Stimulated activated CD4-positive, alpha-beta T cell treated with anti-CD3 and anti-CD28 coated beads, Interleukin-15, amount 100 ng/mL, for 48 hours (primary cell): ENCODE measurements at regions not wholly inside any gene's neighbourhood (a gene's known extent, or its start where the extent isn't known, plus 50 kb on each side); places are given as distances from the start of the nearest gene placed in this dataset.

ENCODE experiments used
- DNase-seq, 2 donors: peaks; one replicate each; pipeline ENCODE4 v3.0.0-alpha.2; 2020; ENCODE audit warnings: low read depth in 2 of 2

DNA sequence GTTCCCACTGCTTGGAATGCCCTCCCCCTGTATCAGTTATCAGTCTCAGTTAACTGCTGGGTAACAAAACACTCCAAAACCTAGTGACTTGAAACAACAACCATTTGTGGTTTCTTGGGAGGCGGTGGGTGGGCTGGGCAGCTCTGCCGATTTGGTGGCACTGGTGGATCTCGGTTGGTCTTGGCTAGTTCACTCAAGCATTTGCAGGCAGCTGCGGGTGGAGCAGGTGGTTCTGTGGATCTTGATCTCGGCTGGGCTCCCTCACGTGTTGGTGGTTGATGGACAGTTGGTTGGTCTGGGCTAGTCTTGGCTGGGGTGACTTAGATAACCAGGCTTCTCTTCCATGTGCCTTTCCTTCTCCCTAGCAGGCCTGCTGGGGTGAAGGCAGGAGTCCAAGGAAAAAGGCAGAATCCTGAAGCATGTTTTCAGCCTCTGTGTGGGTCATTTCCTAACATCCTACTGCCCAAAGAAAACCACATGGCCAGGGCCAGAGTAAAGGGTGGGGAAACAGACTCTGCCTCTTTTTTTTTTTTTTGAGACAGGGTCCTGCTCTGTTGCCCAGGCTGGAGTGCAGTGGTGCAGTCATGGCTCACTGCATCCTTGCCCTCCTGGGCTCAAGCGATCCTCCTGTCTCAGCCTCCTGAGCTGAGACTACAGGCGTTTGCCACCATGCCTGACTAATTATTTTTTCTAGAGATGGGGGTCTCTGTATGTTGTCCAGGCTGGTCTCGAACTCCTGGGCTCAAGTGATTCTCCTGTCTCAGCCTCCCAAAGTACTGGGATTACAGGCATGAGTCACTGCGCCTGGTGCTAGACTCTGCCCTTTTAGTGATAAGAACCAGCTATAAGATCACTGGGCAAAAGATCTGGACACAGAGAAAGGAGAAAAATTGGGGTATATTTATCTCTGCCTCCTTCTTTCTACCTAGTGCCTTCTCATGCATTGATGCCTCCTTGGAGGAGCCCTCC lies 183.7 kb downstream of the RGS3 start:
- no peak for DNase-seq

- no peak for DNase-seq
Observed at GRCh38 chr9:113648048-113648447, 184.5 kb downstream of the RGS3 start.

DNA sequence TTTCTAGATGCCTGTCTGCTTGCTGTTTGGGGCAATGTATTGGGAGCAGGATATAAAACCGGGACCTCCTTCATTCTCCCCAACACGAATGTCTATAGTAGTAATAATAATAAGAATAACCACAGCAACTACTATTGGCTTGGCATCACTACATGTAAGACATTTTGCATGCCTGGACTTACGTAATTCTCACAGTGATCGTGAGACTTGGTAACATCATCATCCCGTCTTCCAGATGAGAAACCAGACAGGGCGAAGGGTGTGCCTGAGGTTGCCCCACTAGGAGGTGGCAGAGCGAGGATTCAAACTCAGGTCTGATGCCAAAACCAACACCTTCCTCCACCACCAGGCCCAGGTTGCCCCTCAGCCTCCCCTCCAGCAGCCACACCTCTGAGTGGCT lies 185.1 kb downstream of the RGS3 start:
- DNase-seq = no peak

- no peak for DNase-seq
Observed at GRCh38 chr9:113649054-113649453, 185.5 kb downstream of the RGS3 start.

DNA sequence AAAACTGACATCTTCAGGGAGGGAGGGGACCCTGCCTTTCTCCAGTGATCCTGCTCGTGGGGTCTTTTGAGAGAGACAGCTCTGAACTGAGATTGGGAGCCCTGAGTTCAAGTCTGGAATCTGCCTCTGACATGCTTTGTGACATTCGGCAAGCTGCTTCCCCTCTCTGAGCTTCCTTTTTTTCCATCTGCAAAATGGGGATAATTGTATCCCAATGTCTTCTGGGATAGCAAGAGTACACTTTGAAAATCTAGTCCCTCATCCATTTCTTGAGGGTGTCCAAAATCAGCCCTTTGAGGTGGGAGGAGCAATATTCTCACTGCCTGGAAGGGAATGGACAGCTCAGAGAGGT lies 186.3 kb downstream of the RGS3 start:
- no peak for DNase-seq

GRCh38 chr9:113650207-113651131 lies 186.9 kb downstream of the RGS3 start:
- DNase-seq = no peak

DNA sequence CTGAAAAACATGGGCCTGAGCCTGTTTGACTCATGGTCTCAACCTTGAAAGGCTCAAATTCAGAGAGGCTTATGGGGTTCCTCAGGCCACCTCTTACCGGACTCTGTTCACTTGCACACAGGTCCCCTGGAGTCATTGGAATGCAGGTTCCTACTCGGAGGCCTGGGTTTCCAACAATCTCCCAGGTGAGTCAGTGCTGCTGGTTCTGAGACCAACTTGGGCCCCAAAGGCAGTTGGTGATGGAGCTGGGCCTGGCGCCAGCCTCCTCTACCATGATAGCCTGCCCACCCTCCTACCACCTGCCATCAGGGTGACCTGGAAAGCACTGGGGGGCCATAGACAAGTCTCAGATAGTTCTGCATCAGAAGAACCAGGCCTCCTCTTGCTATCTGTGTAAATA lies 188.4 kb downstream of the RGS3 start:
- no peak for DNase-seq

DNA sequence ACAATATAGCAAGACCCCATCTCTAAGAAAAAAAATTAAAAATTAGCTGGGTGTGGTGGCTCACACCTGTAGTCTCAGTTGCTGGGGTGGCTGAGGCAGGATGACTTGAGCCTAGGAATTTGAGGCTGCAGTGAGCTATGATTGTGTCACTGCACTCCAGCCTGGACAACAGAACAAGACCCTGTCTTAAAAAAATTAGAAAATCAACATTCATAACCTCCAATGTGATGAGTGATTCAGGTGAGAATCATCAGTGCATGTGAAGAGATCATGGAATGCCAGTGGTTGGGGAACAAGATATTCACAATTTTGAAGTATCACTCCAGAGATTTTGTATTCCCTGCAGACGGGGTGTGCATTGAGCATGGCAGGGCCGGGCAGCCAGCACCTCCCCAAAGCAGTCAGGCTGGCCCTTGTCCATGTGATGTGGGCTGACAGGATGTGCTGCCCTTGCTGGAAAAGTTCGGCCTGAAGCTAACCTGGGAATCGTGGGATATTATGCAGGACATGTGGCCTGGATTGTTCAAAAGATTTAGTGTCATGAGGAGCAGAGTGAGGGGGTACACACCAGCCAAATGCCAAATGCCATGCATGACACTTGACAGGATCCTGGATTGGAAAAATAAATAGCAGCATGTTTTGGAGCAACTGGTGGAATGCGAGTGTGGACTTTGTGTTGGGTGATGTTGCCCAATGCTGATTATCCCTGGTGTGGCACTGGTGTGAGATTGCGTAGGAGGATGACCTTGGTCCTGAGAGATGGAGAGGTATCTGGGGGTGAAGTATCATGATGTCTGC lies 189.0 kb downstream of the RGS3 start:
- DNase-seq = no peak

DNA sequence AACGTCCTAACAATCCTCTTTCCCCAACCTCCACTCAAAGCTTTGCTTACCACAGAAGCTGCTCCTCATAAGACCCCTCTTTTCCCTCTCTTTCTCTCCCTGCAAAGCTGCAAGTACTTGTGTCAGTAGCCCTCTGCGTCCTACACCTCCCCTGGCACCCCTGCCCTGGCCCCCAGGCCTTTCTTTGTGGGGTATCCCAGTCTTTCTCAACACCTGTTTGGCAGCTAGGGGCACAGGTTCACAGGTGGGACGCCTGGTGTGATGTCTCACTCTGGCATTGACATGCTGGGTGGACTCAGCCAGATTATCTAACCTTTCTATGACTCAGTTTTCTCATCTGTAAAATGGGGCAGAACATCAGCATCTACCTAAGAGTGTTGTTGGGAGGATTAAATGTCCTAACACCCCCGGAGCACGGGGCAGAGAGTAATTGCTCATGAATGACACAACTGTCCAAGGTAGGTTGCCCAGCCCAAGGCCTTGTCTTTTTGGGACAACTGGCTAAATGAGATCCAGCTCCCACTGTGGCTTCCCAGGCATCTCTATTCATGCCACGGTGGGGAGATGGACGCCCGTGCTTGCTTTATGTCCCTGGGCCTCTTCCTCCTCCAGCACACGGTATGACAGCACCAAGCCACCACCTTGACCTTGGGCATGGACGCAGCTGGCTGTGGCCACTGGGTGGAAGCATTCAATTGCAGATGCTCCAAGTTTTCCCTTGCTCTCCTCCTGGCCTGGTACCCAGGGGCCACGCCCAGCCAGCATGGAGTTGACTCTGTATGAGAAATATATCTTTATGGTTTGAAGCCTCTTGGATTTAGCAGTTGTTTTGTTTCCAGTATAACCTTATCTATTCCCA lies 190.4 kb downstream of the RGS3 start:
- no peak for DNase-seq

GRCh38 chr9:113654605-113655428 lies 191.3 kb downstream of the RGS3 start:
- DNase-seq = no peak

GRCh38 chr9:113656771-113657670 lies 193.5 kb downstream of the RGS3 start:
- DNase-seq = no peak

GRCh38 chr9:113657765-113658544 lies 194.4 kb downstream of the RGS3 start:
- DNase-seq = peak; percentile 54 to 73

DNA sequence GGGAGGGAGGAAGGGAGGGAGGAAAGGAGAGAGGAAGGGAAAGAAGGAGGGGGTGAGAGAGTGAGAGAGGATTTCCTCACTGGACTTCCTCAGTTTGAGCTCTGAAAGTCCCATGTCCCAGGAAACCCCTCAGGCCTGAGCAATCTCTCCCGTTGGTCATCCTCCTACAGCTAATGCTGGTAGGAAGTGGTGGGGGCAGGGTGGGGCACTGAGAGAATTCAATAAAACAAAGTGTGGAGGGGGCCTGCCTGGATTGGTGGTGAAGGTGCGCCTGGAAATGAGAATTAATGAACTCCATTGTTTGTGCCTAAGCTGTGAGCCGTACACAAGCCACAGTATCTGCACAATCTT lies 195.0 kb downstream of the RGS3 start:
- DNase-seq = no peak

GRCh38 chr9:113659039-113659438 lies 195.5 kb downstream of the RGS3 start:
- no peak for DNase-seq

- DNase-seq = no peak
Observed at GRCh38 chr9:113659740-113660139, 196.2 kb downstream of the RGS3 start.

GRCh38 chr9:113660196-113660595 lies 196.7 kb downstream of the RGS3 start:
- DNase-seq = no peak

DNA sequence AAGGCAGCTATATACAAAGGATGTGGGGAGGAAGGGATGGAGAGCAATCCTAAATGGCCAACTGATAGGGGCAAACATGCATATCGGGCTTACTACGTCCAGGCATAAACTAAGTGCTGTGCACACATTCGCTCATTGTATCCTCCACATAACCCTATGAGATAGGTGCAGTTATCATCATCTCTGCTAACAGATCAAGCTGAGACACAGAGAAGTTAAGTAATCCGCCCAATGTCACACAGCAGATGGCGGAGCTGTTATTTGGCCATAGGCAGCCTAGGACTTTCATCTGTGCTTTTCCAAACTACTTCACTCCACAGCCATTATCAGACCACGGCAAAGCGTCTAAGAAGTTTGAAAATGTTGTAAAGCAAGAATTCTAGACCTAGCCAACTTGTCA lies 197.5 kb downstream of the RGS3 start:
- no peak for DNase-seq

GRCh38 chr9:113664181-113664875 lies 200.8 kb downstream of the RGS3 start:
- DNase-seq = no peak
